Activated naive CD4-positive, alpha-beta T cell treated with anti-CD3 and anti-CD28 coated beads, Interleukin-2, amount 50 U/mL, for 24 hours (primary cell): ENCODE measurements at regions not wholly inside any gene's neighbourhood (a gene's known extent, or its start where the extent isn't known, plus 50 kb on each side); places are given as distances from the start of the nearest gene placed in this dataset.

ENCODE experiments used
- H3K27ac Mint-ChIP-seq: one replicate; pipeline ENCODE4 v1.8.0; 2021; ENCODE audit warnings: mild to moderate bottlenecking, mixed read lengths
- H3K27me3 Mint-ChIP-seq: one replicate; pipeline ENCODE4 v1.8.0; 2021; ENCODE audit warnings: mixed read lengths
- H3K36me3 Mint-ChIP-seq: one replicate; pipeline ENCODE4 v1.8.0; 2021; ENCODE audit warnings: mixed read lengths
- H3K4me1 Mint-ChIP-seq: one replicate; pipeline ENCODE4 v1.8.0; 2021; ENCODE audit warnings: mixed read lengths
- H3K4me3 Mint-ChIP-seq: one replicate; pipeline ENCODE4 v1.8.0; 2021; ENCODE audit warnings: mild to moderate bottlenecking, mixed read lengths
- H3K9me3 Mint-ChIP-seq: one replicate; pipeline ENCODE4 v1.8.0; 2021; ENCODE audit warnings: mixed read lengths

DNA sequence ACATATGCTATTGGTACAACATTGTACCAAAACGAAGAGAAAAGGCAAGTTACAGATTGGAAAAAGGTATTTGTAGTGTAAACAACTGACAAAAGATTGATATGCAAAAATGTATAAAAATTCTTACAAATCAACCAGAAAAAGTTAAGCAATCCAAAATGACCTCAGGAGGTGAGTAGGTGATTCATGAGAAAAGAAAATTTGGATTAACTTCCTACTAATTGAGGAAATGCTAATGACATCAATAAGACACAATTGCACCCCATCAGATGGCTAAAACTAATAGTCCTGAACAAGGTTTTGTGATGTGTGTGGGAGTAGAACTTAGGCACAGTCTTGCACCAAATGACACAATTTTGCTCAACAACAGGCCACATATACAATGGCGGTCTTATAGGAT lies 129.3 kb downstream of the COPS8 start:
- Mint-ChIP-seq H3K4me1 (no peaks in the 10 kb centered on the region), H3K4me3 (no peak overlapping the region), H3K9me3 (no peaks in the 10 kb centered on the region), H3K27ac (no peak overlapping the region), H3K27me3 (no peaks in the 10 kb centered on the region), H3K36me3 (no peaks in the 10 kb centered on the region)

GRCh38 chr2:237217995-237218616 lies 132.4 kb downstream of the COPS8 start:
- H3K27ac Mint-ChIP-seq: no peak overlapping the region
- H3K27me3 Mint-ChIP-seq: peaks cover 2% of the 10 kb centered on the region
- H3K4me1 Mint-ChIP-seq: no peaks in the 10 kb centered on the region
- H3K36me3 Mint-ChIP-seq: no peaks in the 10 kb centered on the region
- H3K4me3 Mint-ChIP-seq: no peak overlapping the region
- no peaks in the 10 kb centered on the region for H3K9me3 Mint-ChIP-seq

GRCh38 chr2:237218756-237219155 lies 133.1 kb downstream of the COPS8 start:
- no peaks in the 10 kb centered on the region for H3K36me3 Mint-ChIP-seq
- H3K27ac Mint-ChIP-seq: no peak overlapping the region
- H3K4me3 Mint-ChIP-seq: no peak overlapping the region
- H3K9me3 Mint-ChIP-seq: no peaks in the 10 kb centered on the region
- peaks cover 2% of the 10 kb centered on the region for H3K27me3 Mint-ChIP-seq
- no peaks in the 10 kb centered on the region for H3K4me1 Mint-ChIP-seq

DNA sequence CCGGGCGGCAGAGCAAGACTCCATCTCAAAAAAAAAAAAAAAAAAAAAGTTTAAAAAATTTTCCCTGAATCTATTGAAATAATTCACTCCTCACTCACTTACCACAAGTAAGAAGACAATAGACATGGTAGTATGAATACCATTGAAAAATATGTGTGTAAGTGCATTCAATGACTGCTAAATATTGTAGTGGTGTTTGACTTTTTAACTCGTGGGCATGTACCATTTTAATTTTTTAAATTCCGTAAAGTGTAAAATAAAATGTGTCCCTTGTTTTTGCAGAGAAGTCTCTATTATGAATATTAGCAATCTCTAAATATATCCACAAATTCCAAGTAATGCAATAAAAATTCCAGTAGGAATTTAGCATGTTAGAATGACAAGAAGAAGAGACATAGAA lies 134.1 kb downstream of the COPS8 start:
- H3K4me1 Mint-ChIP-seq: no peaks in the 10 kb centered on the region

DNA sequence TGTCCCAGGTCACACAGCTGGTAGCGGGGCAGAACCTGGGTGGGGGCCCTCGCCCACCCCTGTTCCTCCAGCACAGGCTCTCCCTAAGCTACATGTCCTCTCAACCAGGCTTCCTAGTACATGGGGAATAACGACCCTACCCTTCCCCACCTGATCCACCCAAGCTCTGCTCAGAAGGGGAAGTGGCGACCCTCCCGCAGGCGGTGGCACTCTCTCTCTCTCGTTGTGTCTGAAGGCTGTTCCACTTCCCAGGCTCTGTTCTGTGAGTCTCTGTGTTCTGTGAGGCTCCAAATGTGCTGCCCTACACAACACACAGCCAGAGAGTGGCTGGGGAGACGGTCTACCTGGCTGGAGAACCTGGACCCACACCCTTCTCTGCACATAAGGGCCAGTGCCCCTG lies 135.8 kb downstream of the COPS8 start:
- Mint-ChIP-seq H3K9me3 (no peaks in the 10 kb centered on the region), H3K4me3 (no peak overlapping the region), H3K27me3 (peaks cover 2% of the 10 kb centered on the region)

More for the DNA sequence above, 134.1 kb downstream of the COPS8 start:
- H3K36me3 Mint-ChIP-seq: no peaks in the 10 kb centered on the region
- H3K27ac Mint-ChIP-seq: no peak overlapping the region
- H3K4me3 Mint-ChIP-seq: no peak overlapping the region
- H3K9me3 Mint-ChIP-seq: no peaks in the 10 kb centered on the region
- H3K27me3 Mint-ChIP-seq: peaks cover 2% of the 10 kb centered on the region

GRCh38 chr2:237222178-237222577 lies 136.5 kb downstream of the COPS8 start:
- Mint-ChIP-seq H3K9me3 (no peaks in the 10 kb centered on the region), H3K36me3 (no peaks in the 10 kb centered on the region), H3K27ac (no peak overlapping the region), H3K4me3 (no peak overlapping the region), H3K4me1 (no peaks in the 10 kb centered on the region), H3K27me3 (peaks cover 2% of the 10 kb centered on the region)

More for the DNA sequence above, 135.8 kb downstream of the COPS8 start:
- H3K4me1 Mint-ChIP-seq: no peaks in the 10 kb centered on the region
- no peak overlapping the region for H3K27ac Mint-ChIP-seq
- H3K36me3 Mint-ChIP-seq: no peaks in the 10 kb centered on the region

GRCh38 chr2:237222601-237223041 lies 136.9 kb downstream of the COPS8 start:
- no peak overlapping the region for H3K4me3 Mint-ChIP-seq
- H3K9me3 Mint-ChIP-seq: no peaks in the 10 kb centered on the region
- peaks cover 2% of the 10 kb centered on the region for H3K27me3 Mint-ChIP-seq
- H3K27ac Mint-ChIP-seq: no peak overlapping the region
- H3K36me3 Mint-ChIP-seq: no peaks in the 10 kb centered on the region
- peaks cover 2% of the 10 kb centered on the region for H3K4me1 Mint-ChIP-seq

DNA sequence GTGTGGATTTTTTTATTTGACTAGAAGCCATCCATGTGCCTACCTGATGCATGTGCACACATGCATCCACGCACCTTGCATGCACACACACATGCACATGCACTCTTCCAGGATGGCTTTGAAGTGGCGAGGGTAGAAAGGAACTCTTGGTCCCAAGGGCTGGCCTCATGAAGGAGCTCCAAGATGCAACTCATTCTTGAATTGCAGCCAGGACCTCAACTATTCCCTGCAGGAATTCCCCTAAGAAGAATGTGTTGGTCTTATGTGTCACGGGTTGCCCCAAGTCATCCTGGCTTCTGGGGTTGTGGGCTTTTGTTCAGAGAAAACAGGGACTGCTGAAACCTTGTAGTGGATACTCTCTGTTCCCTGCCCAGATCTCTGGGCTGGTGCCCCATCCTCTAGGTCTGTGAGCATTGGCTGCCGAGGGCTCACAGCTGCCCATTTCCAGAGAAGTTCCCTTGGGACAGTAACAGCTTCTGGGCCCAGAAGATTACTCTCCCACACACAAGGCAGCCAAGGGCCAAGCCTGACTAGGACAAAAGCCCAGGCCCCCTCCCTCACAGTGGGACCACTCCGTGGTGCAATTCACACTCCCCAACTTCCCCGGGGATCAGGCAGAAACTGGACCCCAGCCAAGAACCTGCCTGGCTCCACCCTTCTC lies 137.6 kb downstream of the COPS8 start:
- Mint-ChIP-seq H3K9me3 (no peaks in the 10 kb centered on the region), H3K27ac (no peak overlapping the region), H3K4me3 (no peak overlapping the region), H3K36me3 (no peaks in the 10 kb centered on the region), H3K27me3 (peaks cover 4% of the 10 kb centered on the region), H3K4me1 (peaks cover 6% of the 10 kb centered on the region)

DNA sequence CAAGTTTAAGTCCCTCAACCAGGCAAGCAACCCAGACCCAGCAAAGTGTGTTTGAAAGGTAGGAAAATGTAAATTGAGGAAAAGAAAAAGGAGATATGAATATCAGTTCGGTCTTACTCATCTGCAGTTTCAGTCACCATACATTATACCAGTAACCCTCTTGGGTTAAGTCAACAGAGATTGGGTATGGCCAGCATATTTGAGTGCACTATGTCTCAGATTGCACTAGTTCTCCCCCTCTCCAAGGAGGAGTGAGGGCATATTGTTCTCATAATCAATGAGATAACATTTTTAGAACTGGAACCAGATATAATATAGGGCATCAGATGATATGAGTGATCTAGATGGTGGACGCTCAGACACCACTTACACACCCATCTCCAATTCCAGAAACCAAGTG lies 141.5 kb downstream of the COPS8 start:
- Mint-ChIP-seq H3K4me3 (no peak overlapping the region), H3K27ac (no peak overlapping the region), H3K27me3 (peaks cover 6% of the 10 kb centered on the region), H3K9me3 (no peaks in the 10 kb centered on the region), H3K36me3 (no peaks in the 10 kb centered on the region), H3K4me1 (peaks cover 6% of the 10 kb centered on the region)

DNA sequence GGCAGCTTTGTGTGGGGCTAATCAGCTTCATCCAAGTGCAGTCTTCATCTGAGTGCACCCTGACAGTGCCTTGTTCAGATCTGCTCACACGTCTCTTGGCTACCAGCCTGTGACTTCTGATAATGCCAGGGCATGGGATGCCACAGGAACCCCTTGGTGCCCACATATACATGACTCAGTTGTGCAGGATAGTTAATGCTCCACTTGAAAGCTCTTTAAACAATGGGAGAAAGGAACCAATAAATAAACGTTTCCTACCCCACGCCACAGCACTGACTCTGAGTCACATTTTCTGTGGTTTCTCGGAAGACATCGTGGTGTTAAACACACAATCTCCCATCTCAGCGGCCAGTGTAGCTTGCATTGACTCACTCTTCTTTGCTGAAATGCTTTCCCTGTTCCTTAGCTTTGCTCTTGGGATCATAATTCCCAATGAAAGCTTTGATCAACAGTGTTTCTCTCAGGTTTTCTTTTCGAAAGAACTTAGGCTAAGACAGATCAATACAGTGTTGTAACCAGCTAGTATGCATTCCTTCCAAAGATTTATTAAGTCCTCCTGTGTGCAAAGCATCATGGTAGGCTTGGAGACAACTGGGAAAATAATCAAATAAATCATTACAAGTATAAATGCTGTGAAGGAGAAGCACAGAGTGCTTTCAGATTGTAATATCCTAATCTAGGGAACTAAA lies 142.0 kb downstream of the COPS8 start:
- no peak overlapping the region for H3K27ac Mint-ChIP-seq
- H3K36me3 Mint-ChIP-seq: no peaks in the 10 kb centered on the region
- H3K4me1 Mint-ChIP-seq: peaks cover 6% of the 10 kb centered on the region
- H3K9me3 Mint-ChIP-seq: no peaks in the 10 kb centered on the region
- peaks cover 6% of the 10 kb centered on the region for H3K27me3 Mint-ChIP-seq
- no peak overlapping the region for H3K4me3 Mint-ChIP-seq

DNA sequence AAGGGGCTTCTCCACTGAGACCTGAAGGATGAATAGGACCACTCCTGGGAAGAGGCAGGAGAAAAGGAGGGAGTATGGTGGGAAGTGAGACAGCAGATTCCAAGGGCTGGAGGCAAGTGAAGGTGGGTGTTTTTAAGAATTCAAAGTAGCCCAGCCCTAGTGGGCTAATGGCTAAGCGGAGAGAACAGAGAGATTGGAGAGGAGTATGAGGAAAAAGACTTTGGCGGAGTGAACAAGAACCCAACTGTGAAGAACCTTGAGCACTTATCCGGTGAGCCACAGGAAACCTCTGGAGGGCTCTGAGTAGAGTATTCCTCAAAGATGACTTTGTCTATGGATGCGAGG lies 142.6 kb downstream of the COPS8 start:
- Mint-ChIP-seq H3K27ac (no peak overlapping the region), H3K4me1 (peaks cover 6% of the 10 kb centered on the region), H3K9me3 (no peaks in the 10 kb centered on the region), H3K27me3 (peaks cover 6% of the 10 kb centered on the region), H3K36me3 (no peaks in the 10 kb centered on the region), H3K4me3 (no peak overlapping the region)

DNA sequence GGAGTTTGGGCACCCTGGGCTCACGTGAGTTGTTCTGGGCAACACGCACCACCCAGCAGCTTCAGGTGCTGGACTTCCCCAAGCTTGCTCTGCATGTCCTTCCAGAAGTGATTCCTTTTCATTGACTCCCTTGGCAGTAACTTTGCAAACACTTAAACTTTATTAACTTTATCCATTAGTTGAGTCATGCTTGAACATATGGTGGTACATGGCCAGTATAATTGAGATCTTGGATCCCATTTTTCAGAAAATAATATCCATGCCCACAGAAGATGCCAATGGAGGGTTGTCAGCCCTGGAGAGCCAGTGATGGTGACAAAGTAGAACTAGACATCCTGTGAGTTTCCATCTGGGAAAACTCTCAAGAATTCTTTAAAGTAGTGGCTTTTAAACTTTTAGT lies 144.2 kb downstream of the COPS8 start:
- Mint-ChIP-seq H3K27ac (no peak overlapping the region), H3K36me3 (no peaks in the 10 kb centered on the region), H3K27me3 (peaks cover 6% of the 10 kb centered on the region), H3K4me1 (peaks cover 6% of the 10 kb centered on the region), H3K4me3 (no peak overlapping the region), H3K9me3 (no peaks in the 10 kb centered on the region)

DNA sequence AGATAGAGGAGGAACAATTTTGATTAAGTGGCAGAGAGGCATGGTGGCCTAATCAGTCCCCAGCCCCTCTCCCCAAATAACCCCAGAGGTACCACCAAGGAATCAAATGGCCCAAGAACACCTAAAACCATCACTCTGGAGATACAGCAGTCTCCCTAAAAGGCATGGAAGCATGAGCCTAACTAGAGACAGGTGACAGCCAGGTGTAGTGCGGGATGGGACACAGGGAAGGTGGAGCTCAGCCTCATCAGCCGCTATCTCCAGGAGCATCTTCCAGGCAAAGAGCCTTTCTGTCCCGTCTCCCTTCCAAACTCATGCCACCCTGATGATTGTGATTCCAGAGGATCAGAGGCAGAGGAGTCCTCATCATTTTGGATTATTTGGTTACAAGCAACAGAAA lies 144.7 kb downstream of the COPS8 start:
- no peaks in the 10 kb centered on the region for H3K9me3 Mint-ChIP-seq

GRCh38 chr2:237231593-237231992 lies 145.9 kb downstream of the COPS8 start:
- Mint-ChIP-seq H3K27me3 (peaks cover 6% of the 10 kb centered on the region), H3K36me3 (no peaks in the 10 kb centered on the region), H3K27ac (no peak overlapping the region)

More for the DNA sequence above, 144.7 kb downstream of the COPS8 start:
- Mint-ChIP-seq H3K27ac (no peak overlapping the region), H3K4me3 (no peak overlapping the region), H3K4me1 (peaks cover 6% of the 10 kb centered on the region), H3K27me3 (peaks cover 6% of the 10 kb centered on the region), H3K36me3 (no peaks in the 10 kb centered on the region)

DNA sequence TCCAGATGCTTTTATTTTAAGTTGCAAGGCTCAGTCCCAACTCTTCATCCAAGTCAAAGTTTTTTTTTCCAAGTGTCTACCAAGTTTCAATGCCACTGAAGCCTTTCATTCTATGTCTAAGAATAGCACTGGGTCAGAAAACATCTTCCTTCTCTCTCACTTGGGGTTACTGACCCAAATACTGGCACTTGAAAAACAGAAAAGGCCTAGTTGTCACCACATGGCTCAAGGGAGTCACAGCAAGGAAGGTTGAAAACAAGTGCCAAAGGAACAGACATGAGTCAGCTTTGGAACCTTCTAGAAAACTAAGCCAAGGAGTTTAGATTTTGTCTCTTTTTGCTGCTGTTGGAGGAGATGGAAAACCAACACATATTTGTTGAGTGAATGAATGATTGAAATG lies 146.5 kb downstream of the COPS8 start:
- no peaks in the 10 kb centered on the region for H3K9me3 Mint-ChIP-seq

More at GRCh38 chr2:237231593-237231992, 145.9 kb downstream of the COPS8 start:
- no peaks in the 10 kb centered on the region for H3K9me3 Mint-ChIP-seq
- no peak overlapping the region for H3K4me3 Mint-ChIP-seq
- H3K4me1 Mint-ChIP-seq: peaks cover 6% of the 10 kb centered on the region

GRCh38 chr2:237234268-237234667 lies 148.6 kb downstream of the COPS8 start:
- no peak overlapping the region for H3K27ac Mint-ChIP-seq
- H3K9me3 Mint-ChIP-seq: no peaks in the 10 kb centered on the region
- no peaks in the 10 kb centered on the region for H3K36me3 Mint-ChIP-seq
- H3K27me3 Mint-ChIP-seq: peaks cover 4% of the 10 kb centered on the region
- H3K4me1 Mint-ChIP-seq: no peaks in the 10 kb centered on the region
- H3K4me3 Mint-ChIP-seq: no peak overlapping the region

More for the DNA sequence above, 146.5 kb downstream of the COPS8 start:
- H3K36me3 Mint-ChIP-seq: no peaks in the 10 kb centered on the region
- no peak overlapping the region for H3K4me3 Mint-ChIP-seq
- peaks cover 6% of the 10 kb centered on the region for H3K27me3 Mint-ChIP-seq
- H3K27ac Mint-ChIP-seq: no peak overlapping the region
- H3K4me1 Mint-ChIP-seq: peaks cover 6% of the 10 kb centered on the region
